ENCODE measurements at regions not wholly inside any gene's neighbourhood (a gene's known extent, or its start where the extent isn't known, plus 50 kb on each side); places are given as distances from the start of the nearest gene placed in this dataset.
"Not testable (repeated sequence)": the region's sequence is repeated elsewhere in the genome, so short reads cannot be mapped to it uniquely, and the experiment has no call there.

DNA sequence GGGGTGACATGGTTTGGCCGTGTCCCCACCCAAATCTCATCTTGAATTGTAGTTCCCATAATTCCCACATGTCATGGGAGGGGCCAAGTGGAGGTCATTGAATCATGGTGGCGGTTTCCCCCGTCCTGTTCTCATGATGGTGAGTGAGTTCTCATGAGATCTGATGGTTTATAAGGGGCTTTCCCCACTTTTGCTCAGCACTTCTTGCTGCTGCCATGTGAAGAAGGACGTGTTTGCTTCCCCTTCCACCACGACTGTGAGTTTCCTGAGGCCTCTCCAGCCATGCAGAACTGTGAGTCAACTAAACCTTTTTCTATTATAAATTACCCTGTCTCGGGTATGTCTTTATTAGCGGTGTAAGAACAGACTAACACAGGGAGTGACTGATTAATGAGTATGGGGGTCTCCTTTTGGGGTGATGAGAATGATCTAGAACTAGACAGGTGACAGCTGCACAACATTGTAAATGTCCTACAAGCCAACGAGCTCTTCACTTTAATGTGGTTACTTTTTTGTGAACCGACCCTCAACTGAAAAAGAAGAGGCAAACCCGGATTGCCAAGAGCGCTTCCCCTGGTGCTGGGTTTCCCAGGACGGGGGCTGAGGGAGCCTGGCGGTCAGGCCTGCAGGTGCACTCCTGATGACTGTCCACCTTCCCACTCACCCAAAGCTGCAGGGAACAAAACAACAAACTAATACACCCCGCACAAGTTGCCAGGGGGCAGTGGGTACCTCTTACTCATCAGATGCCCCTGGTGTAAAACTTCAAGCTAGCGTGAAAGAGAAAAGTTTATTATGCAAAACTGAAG lies 90.1 kb downstream of the NCOR2 start:
- H3K4me1 ChIP-seq (ENCODE audit: control insufficient read depth, insufficient read depth, low read length): peaks cover 68% of the 10 kb centered on the region
- no peak for DNase-seq
- H3K9me3 ChIP-seq (replicated peaks; ENCODE audit: control insufficient read depth, low read depth, low read length): peaks cover 10% of the 10 kb centered on the region
- no peaks in the 10 kb centered on the region for H3K27me3 ChIP-seq (ENCODE audit: control insufficient read depth, insufficient read depth, low read length)
- no peak overlapping the region for H3K4me3 ChIP-seq (ENCODE audit: low read length)
- WGBS (ENCODE audit: insufficient coverage): 83% methylated on average over 6 of the region's 15 CpGs
- peaks cover 86% of the 10 kb centered on the region for H3K36me3 ChIP-seq (ENCODE audit: control insufficient read depth, insufficient read depth, low read length)
- no peak overlapping the region for H3K27ac ChIP-seq (ENCODE audit: low read length)

GRCh38 chr12:124476011-124476400 lies 91.4 kb downstream of the NCOR2 start:
- H3K9me3 ChIP-seq (replicated peaks; ENCODE audit: control insufficient read depth, low read depth, low read length): peaks cover 10% of the 10 kb centered on the region
- H3K4me3 ChIP-seq (ENCODE audit: low read length): no peak overlapping the region
- DNase-seq: no peak
- no peaks in the 10 kb centered on the region for H3K27me3 ChIP-seq (ENCODE audit: control insufficient read depth, insufficient read depth, low read length)
- WGBS (ENCODE audit: insufficient coverage): 96% methylated on average over 8 of the region's 10 CpGs
- H3K36me3 ChIP-seq (ENCODE audit: control insufficient read depth, insufficient read depth, low read length): peaks cover 85% of the 10 kb centered on the region
- H3K4me1 ChIP-seq (ENCODE audit: control insufficient read depth, insufficient read depth, low read length): peaks cover 60% of the 10 kb centered on the region
- peak overlapping the region; percentile 79 for H3K27ac ChIP-seq (ENCODE audit: low read length)

GRCh38 chr12:124475295-124476010 lies 92.0 kb downstream of the NCOR2 start:
- Histone ChIP-seq H3K27me3 (ENCODE audit: control insufficient read depth, insufficient read depth, low read length) (no peaks in the 10 kb centered on the region), H3K4me3 (ENCODE audit: low read length) (no peak overlapping the region), H3K27ac (ENCODE audit: low read length) (peak overlapping the region; percentile 79), H3K9me3 (replicated peaks; ENCODE audit: control insufficient read depth, low read depth, low read length) (peaks cover 10% of the 10 kb centered on the region), H3K36me3 (ENCODE audit: control insufficient read depth, insufficient read depth, low read length) (peaks cover 89% of the 10 kb centered on the region), H3K4me1 (ENCODE audit: control insufficient read depth, insufficient read depth, low read length) (peaks cover 61% of the 10 kb centered on the region)
- 76% methylated on average over 9 of the region's 14 CpGs for WGBS (ENCODE audit: insufficient coverage)
- DNase-seq: peak; percentile 42

DNA sequence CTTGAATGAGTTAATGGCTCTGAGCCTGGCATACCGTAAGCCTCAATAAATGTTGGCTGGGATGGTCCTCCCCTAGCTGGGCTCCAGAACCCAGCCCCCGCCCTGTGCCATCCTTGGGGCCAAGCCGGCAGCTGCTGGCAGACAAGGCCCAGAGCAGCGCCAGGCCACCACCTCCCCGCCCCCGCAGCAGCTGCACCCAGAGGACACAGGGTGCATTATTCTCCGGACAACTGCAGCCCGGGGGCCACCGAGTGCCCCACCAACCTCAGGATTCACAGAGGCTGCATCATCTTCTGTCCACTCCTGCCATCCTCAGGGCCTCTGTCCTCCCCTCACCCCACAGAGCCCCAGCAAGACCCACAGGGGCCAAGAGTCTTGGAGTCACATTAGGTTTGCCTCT lies 92.7 kb downstream of the NCOR2 start:
- peak; percentile 87 for DNase-seq
- peaks cover 90% of the 10 kb centered on the region for H3K36me3 ChIP-seq (ENCODE audit: control insufficient read depth, insufficient read depth, low read length)
- no peak overlapping the region for H3K4me3 ChIP-seq (ENCODE audit: low read length)
- 55% methylated on average over 7 of the region's 9 CpGs for WGBS (ENCODE audit: insufficient coverage)
- H3K9me3 ChIP-seq (replicated peaks; ENCODE audit: control insufficient read depth, low read depth, low read length): peaks cover 10% of the 10 kb centered on the region
- no peaks in the 10 kb centered on the region for H3K27me3 ChIP-seq (ENCODE audit: control insufficient read depth, insufficient read depth, low read length)
- H3K4me1 ChIP-seq (ENCODE audit: control insufficient read depth, insufficient read depth, low read length): peaks cover 53% of the 10 kb centered on the region
- H3K27ac ChIP-seq (ENCODE audit: low read length): peak overlapping the region; percentile 79

DNA sequence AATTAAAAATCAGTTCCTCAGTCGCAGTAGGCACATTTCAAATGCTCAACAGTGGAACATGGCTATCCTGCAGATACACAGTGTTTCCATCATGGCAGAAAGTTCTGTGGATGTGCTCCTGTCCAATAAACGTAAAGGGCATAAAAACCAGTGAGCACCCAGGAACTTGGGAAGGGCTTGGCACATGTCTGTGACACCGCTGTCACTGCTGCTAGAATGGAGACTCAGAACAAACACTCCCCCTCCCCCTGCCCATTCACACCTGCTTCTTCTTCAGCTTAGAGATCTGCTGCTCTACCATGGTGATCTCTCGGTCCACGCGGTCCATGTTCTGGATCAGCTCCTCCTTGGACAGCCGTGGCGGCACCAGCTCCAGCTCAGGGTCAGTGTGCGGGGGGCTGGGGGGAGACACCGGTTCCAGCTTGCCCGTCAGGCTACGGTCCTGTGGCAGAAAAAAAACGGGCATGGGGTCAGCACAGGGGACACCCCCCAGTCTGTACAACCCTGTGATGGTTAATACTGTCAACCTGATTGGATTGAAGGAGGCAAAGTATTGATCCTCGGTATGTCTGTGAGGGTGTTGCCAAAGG lies 94.6 kb downstream of the NCOR2 start:
- no peak overlapping the region for H3K4me3 ChIP-seq (ENCODE audit: low read length)
- no peak for DNase-seq
- peaks cover 36% of the 10 kb centered on the region for H3K4me1 ChIP-seq (ENCODE audit: control insufficient read depth, insufficient read depth, low read length)
- 90% methylated on average over 10 of the region's 14 CpGs for WGBS (ENCODE audit: insufficient coverage)
- no peaks in the 10 kb centered on the region for H3K27me3 ChIP-seq (ENCODE audit: control insufficient read depth, insufficient read depth, low read length)
- no peak overlapping the region for H3K27ac ChIP-seq (ENCODE audit: low read length)
- H3K9me3 ChIP-seq (replicated peaks; ENCODE audit: control insufficient read depth, low read depth, low read length): peaks cover 17% of the 10 kb centered on the region
- peaks cover 87% of the 10 kb centered on the region for H3K36me3 ChIP-seq (ENCODE audit: control insufficient read depth, insufficient read depth, low read length)

DNA sequence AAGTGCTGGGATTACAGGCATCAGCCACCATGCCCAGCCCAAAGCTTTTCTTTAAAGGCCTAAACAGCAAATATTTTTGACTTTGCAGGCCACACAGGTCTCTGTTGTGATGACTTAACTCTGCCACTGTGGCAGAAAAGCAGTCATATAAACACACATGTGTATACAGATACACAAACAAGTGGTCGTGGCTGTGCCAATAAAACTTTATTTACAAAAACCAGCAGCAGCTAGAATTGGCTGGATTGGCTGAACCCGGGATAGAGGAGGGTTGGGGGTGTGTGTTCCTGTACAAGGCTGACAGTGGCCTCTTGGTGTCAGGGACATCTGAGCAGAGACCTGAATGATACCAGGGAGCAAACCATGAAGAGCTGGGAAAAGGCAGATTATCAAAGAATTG lies 95.6 kb downstream of the NCOR2 start:
- no peak for DNase-seq
- Histone ChIP-seq H3K9me3 (replicated peaks; ENCODE audit: control insufficient read depth, low read depth, low read length) (peaks cover 17% of the 10 kb centered on the region), H3K4me1 (ENCODE audit: control insufficient read depth, insufficient read depth, low read length) (peaks cover 37% of the 10 kb centered on the region), H3K27ac (ENCODE audit: low read length) (no peak overlapping the region), H3K36me3 (ENCODE audit: control insufficient read depth, insufficient read depth, low read length) (peaks cover 80% of the 10 kb centered on the region), H3K27me3 (ENCODE audit: control insufficient read depth, insufficient read depth, low read length) (no peaks in the 10 kb centered on the region), H3K4me3 (ENCODE audit: low read length) (no peak overlapping the region)
- 80% methylated on average over 1 of the region's 2 CpGs for WGBS (ENCODE audit: insufficient coverage)

DNA sequence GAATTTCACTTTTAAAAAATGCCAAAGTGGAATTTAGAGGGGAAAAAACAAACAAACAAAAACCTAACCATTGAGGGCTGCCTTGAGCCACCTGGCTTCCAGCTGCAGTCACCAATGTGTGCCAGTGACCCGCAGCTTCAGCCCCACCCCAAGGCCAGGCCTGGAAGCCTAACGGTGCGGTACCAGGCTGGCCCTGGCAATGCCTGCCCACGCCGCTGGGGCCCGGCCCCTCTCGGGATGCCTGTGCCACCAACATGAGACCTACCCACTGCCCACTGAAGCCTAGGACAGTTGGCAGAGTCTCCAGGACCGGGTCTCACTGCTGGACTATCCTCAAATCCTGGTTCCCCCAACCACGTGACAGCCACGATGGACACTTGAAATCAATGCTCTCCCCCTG lies 96.6 kb downstream of the NCOR2 start:
- no peak overlapping the region for H3K4me3 ChIP-seq (ENCODE audit: low read length)
- DNase-seq: no peak
- peaks cover 17% of the 10 kb centered on the region for H3K9me3 ChIP-seq (replicated peaks; ENCODE audit: control insufficient read depth, low read depth, low read length)
- peak overlapping the region; percentile 68 for H3K27ac ChIP-seq (ENCODE audit: low read length)
- H3K27me3 ChIP-seq (ENCODE audit: control insufficient read depth, insufficient read depth, low read length): no peaks in the 10 kb centered on the region
- WGBS (ENCODE audit: insufficient coverage): 92% methylated on average over 10 of the region's 10 CpGs
- peaks cover 79% of the 10 kb centered on the region for H3K36me3 ChIP-seq (ENCODE audit: control insufficient read depth, insufficient read depth, low read length)
- H3K4me1 ChIP-seq (ENCODE audit: control insufficient read depth, insufficient read depth, low read length): peaks cover 40% of the 10 kb centered on the region

GRCh38 chr12:124470139-124470538 lies 97.3 kb downstream of the NCOR2 start:
- no peak for DNase-seq
- Histone ChIP-seq H3K27ac (ENCODE audit: low read length) (peak overlapping the region; percentile 68), H3K4me1 (ENCODE audit: control insufficient read depth, insufficient read depth, low read length) (peaks cover 38% of the 10 kb centered on the region), H3K27me3 (ENCODE audit: control insufficient read depth, insufficient read depth, low read length) (no peaks in the 10 kb centered on the region), H3K9me3 (replicated peaks; ENCODE audit: control insufficient read depth, low read depth, low read length) (peaks cover 20% of the 10 kb centered on the region), H3K4me3 (ENCODE audit: low read length) (no peak overlapping the region), H3K36me3 (ENCODE audit: control insufficient read depth, insufficient read depth, low read length) (peaks cover 79% of the 10 kb centered on the region)
- WGBS (ENCODE audit: insufficient coverage): no CpG with 5 or more reads among the region's 5 CpGs

GRCh38 chr12:124469193-124469888 lies 98.1 kb downstream of the NCOR2 start:
- no peaks in the 10 kb centered on the region for H3K27me3 ChIP-seq (ENCODE audit: control insufficient read depth, insufficient read depth, low read length)
- H3K36me3 ChIP-seq (ENCODE audit: control insufficient read depth, insufficient read depth, low read length): peaks cover 80% of the 10 kb centered on the region
- H3K27ac ChIP-seq (ENCODE audit: low read length): no peak overlapping the region
- DNase-seq: no peak
- H3K4me3 ChIP-seq (ENCODE audit: low read length): no peak overlapping the region
- WGBS (ENCODE audit: insufficient coverage): 80% methylated on average over 8 of the region's 11 CpGs
- peaks cover 23% of the 10 kb centered on the region for H3K9me3 ChIP-seq (replicated peaks; ENCODE audit: control insufficient read depth, low read depth, low read length)
- H3K4me1 ChIP-seq (ENCODE audit: control insufficient read depth, insufficient read depth, low read length): peaks cover 36% of the 10 kb centered on the region

GRCh38 chr12:124467549-124467948 lies 99.9 kb downstream of the NCOR2 start:
- 100% methylated on average over 1 of the region's 1 CpG for WGBS (ENCODE audit: insufficient coverage)
- H3K36me3 ChIP-seq (ENCODE audit: control insufficient read depth, insufficient read depth, low read length): peaks cover 79% of the 10 kb centered on the region

More at GRCh38 chr12:124467549-124467948, 99.9 kb downstream of the NCOR2 start:
- H3K4me3 ChIP-seq (ENCODE audit: low read length); DNase-seq; H3K27ac ChIP-seq (ENCODE audit: low read length); H3K27me3 ChIP-seq (ENCODE audit: control insufficient read depth, insufficient read depth, low read length): not testable (repeated sequence)
- Histone ChIP-seq H3K4me1 (ENCODE audit: control insufficient read depth, insufficient read depth, low read length) (peaks cover 46% of the 10 kb centered on the region), H3K9me3 (replicated peaks; ENCODE audit: control insufficient read depth, low read depth, low read length) (peaks cover 16% of the 10 kb centered on the region)
